DND-41 (cell line): ENCODE measurements at regions not wholly inside any gene's neighbourhood (a gene's known extent, or its start where the extent isn't known, plus 50 kb on each side); places are given as distances from the start of the nearest gene placed in this dataset.

ENCODE experiments used
- EZH2 ChIP-seq: IDR thresholded peaks from 3 replicates; pipeline ENCODE4 v1.6.1; 2012; ENCODE audit warnings: borderline replicate concordance, low read depth, mild to moderate bottlenecking, moderate library complexity, low read length, inconsistent platforms; ENCODE audit not compliant: severe bottlenecking
- TF ChIP-seq, protein P1 (sequence below): IDR thresholded peaks from 2 replicates; pipeline ENCODE4 v1.5.1; 2012; ENCODE audit warnings: borderline replicate concordance, low read length, moderate library complexity, mild to moderate bottlenecking; ENCODE audit not compliant: poor library complexity, severe bottlenecking; ENCODE audit errors: extremely low read depth

DNA sequence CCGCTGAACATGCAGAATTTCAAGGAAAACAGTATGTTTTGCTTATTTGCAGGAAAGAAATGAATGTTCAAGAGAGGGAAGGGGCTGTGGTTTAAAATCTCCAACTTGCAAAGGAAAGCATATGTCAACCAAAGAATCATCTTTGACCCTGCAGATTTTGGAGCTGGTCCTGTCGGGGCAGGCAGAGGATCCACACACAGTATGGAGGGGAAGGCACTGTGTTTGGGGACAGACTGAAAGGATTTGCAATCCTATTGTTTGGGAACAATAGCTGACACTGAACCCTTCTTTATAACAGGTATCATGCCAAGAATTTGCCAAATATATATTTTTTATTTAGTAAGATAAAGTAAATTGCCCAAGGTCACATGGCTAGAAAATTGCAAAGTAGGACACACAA, 121.4 kb upstream of the ZNF618 start:
- TF ChIP-seq, protein P1, sequence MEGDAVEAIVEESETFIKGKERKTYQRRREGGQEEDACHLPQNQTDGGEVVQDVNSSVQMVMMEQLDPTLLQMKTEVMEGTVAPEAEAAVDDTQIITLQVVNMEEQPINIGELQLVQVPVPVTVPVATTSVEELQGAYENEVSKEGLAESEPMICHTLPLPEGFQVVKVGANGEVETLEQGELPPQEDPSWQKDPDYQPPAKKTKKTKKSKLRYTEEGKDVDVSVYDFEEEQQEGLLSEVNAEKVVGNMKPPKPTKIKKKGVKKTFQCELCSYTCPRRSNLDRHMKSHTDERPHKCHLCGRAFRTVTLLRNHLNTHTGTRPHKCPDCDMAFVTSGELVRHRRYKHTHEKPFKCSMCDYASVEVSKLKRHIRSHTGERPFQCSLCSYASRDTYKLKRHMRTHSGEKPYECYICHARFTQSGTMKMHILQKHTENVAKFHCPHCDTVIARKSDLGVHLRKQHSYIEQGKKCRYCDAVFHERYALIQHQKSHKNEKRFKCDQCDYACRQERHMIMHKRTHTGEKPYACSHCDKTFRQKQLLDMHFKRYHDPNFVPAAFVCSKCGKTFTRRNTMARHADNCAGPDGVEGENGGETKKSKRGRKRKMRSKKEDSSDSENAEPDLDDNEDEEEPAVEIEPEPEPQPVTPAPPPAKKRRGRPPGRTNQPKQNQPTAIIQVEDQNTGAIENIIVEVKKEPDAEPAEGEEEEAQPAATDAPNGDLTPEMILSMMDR: no peak
- TF ChIP-seq EZH2: no peak
